ENCODE measurements at regions not wholly inside any gene's neighbourhood (a gene's known extent, or its start where the extent isn't known, plus 50 kb on each side); places are given as distances from the start of the nearest gene placed in this dataset.
"Not testable (repeated sequence)": the region's sequence is repeated elsewhere in the genome, so short reads cannot be mapped to it uniquely, and the experiment has no call there.

DNA sequence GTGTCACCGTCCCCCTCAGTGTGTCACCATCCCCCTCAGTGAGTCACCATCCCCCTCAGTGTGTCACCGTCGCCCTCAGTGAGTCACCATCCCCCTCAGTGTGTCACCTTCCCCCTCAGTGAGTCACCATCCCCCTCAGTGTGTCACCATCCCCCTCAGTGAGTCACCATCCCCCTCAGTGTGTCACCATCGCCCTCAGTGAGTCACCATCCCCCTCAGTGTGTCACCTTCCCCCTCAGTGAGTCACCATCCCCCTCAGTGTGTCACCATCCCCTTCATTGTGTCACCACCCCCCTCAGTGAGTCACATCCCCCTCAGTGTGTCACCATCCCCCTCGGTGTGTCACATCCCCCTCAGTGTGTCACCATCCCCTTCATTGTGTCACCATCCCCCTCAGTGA lies 486.1 kb upstream of the SALL3 start:
- DNase-seq = peak; percentile 3

DNA sequence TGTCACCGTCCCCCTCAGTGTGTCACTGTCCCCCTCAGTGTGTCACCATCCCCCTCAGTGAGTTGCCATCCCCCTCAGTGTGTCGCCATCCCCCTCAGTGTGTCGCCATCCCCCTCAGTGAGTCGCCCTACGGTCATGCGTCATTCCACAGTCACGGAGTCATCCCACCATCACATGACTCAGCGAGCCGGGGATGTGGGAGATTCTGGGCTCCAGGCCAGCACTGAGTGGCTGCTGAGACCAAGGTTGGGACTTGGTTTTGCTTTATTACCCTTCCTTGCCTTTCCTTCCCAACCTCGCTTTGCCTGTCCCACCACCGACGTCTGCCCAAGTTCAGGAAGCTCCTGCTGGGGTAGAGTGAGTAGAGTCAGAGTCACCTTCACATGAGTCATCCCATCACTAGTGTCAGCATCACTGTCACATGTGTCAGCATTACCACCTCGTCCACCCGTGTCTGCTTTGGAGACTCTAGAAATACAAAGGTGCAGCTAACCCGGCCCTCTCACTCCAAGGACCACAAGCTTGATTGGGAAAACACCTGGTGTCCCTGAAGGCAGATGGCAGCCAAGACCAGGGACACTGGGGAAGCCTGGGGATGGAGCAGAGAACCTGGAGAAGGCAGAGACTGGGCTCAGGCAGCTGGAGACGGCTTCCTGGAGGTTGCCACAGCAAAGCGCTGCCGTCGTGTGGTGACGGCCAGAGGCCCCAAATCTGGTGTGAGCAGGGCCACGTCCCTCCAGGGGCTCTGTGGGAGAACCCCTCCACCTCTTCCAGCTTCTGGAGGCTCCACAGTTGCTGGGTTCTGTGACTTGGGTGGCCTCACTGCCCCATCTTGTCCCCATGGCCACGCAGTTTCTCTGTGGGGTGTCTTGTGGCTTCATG lies 485.2 kb upstream of the SALL3 start:
- DNase-seq = no peak

DNA sequence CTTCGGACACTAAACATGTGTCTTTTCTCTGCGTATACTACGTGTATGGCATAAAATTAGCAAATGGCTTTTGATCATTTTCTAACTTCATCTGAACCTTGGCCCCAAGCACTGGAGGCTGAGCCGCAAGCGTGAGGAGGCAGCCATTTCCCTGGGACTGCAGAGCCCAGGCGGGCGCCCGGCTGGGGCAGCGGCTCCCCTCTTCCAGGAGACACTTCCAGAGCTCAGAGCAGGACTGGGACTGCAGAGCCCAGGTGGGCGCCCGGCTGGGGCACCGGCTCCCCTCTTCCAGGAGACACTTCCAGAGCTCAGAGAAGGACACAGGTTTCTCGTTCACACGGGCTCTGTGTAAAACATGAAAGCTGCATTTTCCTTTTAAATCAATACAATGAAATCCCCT lies 484.1 kb upstream of the SALL3 start:
- no peak for DNase-seq

DNA sequence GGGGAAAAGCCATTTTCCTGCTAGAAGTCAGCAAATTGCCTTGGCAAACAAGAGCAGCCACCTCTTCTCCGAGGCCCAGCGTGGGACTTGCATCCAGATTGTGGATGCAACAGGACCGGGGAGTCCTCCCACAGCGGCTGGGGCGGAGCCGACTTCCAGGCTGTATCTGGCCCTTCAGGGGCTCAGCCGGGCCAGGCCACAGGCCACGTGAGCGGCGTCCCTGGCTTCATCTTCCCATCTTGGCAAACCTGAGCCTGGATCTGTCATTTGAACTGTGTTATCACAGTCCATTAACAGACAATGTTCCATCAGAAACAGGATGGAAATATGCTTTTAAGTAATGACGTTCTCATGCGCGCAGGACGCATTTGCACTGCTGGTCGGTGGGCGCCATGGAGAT lies 483.5 kb upstream of the SALL3 start:
- no peak for DNase-seq

DNA sequence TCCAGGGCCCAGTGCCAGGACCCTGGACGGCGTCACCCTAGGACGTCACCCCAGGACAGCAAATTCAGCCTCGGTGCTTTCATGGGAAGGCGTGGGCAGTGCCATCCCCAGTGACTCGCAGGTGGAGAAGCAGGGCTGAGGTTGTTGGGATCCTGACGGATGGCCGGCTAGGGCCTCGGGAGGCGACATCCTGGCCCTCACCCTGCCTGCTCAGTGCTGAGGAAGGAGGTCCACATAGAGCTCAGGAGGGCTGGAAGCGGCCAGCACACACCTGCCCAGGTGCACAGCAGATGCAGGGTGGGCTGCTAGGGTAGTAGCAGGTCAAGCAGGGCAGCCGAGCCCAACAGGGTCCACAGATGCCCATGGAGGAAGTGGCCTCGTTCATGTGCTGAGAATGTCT lies 482.0 kb upstream of the SALL3 start:
- no peak for DNase-seq

DNA sequence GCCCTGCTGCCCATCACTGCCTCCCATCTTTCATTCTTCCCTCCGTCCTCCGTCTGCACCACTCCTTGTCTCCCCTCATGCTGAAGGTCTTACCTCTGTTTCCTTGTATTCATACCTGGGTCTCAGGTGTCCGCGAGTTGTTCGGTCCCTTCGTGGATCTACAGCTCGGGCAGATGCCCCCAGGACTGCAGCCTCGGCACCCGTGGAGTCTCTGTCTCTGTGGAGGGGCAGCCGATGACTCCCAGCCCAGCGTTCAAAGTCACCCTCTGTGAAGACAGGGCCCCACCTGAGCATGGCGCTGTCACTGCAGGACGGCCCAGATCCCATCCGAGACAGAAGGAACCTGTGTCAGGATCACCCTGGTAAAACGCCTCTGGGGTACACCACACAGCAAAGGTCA lies 480.0 kb upstream of the SALL3 start:
- DNase-seq = no peak

DNA sequence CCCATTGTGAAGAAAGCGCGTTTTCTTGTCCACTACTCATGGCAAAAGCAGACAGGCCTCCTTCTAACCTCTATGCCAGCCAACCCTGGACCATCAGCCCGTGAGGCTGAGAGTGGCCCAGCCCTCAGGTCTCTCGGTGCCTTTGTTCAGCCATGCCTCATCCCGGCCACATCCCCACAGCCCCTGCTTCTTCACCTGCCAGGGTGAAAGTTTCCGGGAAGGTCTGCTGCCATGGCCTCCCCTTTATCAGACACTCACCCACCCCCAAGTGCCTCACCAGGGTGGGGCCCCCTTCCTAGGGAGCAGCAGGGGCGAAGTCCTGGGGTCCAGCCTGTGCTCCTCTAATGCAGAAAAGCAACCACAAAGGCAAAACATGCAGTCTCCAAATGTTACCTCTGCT lies 478.4 kb upstream of the SALL3 start:
- no peak for DNase-seq

DNA sequence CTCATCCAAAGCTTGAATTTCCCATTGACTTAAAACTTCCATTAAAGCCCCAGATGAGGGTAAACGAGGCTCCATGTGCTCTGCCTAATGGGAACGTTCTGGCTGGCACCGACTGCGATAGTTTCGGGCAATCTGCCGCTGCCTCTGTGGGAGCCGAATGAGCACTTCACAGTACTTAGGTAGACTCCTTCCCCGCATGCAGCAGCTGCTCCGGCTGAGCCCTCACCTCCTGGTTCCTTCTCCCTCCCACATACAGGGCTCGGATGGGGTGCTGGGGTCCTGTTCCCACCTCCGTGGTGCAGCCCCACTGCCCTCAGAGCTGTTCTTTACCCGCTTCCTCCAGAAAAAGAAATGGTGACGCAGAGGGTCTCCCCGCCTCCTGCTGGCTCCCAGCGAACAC lies 476.5 kb upstream of the SALL3 start:
- no peak for DNase-seq

DNA sequence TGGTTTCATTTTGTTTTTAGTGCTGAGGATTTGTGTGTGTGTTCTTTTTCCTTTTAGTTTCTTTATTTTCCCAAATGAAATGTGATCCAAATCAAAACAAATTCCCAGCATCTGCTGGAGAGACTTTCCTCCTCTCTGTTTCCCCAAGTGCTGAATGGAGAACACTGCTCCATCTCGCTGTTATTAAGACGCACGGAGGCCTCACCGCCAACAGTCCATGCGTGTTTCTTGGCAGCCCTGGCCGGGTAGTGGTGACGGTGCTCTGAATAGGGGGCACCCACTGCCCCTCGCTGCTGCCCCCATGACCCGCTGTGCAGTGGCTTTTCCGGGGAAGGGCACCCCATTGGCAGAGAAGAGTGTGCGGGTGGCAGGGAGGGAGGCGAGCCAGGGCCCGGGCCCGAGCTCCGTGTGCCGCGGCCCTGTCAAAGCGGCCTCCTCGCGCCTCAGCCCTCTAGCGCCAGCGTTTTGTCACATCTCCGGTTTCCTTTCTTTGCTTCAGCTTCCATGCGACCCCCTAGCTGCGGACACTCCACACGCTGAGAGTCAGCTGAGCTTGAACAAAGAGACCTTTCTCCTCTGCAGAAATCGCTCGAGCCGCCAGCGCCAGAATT lies 473.7 kb upstream of the SALL3 start:
- DNase-seq = no peak

DNA sequence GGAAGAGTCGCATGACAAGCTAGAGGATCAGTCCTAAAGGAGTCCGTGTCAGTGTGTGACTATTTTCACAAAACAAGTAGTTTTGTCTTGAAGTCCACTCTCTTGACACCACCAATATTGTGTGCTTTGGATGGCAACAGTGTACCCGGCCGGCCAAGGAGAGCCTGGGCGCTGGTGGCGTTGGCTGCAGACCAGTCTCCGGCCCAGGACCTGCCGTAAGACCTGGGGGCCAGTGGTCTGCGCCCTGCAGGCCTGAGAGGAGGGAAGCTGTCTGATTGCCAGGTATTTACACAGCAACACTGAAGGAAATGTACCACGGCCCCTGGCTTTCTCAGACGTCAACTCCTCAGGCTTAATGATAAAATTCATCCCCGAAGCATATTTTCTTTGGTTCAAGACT lies 472.4 kb upstream of the SALL3 start:
- no peak for DNase-seq

DNA sequence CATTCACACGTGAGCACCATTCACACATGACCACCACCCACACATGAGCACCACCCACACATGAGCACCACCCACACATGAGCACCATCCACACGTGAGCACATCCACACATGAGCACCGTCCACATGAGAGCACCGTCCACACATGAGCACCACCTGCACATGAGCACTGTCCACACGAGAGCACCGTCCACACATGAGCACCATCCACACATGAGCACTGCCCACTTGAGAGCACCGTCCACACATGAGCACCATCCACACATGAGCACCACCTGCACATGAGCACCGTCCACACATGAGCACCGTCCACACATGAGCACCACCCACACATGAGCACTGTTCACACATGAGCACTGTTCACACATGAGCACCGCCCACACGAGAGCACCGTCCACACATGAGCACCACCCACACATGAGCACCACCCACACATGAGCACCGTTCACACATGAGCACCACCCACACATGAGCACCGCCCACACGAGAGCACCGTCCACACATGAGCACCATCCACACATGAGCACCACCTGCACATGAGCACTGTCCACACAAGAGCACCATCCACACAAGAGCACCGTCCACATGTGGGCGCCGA lies 471.3 kb upstream of the SALL3 start:
- not testable (repeated sequence) for DNase-seq

DNA sequence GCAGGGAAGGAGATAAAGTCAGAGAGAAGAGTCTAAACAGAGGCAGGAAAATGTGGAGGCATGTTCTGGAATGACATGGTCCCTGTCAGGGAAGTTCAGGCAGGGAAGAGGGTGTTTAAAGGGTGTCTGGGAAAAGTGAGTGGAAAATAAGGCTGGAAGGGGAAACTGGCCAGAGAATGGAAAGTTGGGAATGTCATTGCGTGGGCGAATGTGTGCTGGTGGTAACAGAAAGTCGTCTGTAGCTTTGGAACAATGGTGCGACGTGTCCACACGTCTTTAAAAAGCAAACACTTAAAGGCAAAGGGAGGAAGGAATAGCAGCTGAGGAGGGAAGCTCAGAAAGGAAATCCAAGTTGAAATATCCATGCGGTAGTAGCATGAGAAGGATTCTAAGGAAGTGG lies 469.5 kb upstream of the SALL3 start:
- no peak for DNase-seq

DNA sequence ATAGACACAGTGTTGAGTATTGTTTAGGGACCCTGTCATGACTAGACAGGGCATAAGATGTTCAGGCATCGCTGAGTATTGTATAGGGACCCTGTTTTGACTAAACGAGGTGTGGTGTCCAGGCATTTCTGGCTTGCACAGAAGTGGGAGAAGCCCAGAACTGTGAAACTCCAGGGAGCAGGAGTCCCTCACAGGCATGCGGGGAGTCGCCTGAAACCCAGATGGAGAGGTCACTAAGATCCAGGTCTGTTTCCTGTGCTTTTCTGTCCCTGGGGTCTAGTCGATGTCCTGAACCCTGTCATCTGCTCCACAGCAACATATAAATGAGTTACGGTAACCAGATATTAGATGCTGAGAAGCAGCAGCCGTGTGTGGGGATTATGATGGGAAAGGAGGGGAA lies 469.0 kb upstream of the SALL3 start:
- DNase-seq = no peak

DNA sequence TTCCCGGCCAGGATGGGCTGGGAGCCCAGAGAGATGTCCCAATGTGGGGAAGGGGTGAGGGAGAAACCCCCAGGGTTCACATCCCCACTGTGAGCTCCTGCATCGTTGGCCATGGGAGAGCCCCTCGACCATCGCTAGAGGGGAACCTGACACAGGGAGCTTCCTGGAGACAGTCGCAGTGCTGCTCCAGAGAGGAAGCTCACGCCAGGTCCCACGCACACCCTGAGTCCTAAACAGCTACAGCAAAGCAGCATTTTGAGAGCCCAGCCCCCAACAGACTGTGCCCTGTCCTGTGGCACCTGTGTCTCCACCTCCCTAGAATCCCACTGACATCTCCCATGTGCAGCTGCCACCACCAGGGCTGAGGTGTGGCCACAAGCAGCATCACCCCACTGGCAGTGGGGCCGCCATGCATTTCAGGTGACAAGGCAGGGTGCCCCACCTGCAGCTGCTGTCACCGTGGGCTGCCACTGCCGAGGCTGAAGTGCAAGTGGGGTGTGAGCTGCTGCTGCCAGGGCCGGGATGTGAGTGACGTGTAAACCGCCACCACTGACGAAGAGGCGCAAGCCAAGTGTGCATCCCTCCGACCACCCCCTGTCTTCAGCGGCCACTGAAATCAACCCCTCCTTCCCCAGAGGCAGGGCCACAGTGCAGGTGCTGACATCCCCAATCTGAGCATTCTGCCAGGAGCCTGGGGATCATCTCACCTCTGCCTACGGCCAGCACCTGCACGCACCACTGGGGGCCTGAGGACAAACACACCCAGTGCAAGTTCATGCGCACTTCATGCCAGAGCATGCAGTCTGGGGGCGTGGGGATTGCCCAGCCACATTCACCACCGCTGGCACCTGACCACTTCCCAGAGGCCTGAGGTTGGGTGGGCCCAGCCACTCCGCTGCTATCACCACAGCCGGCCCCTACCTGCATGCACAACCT lies 467.7 kb upstream of the SALL3 start:
- no peak for DNase-seq

DNA sequence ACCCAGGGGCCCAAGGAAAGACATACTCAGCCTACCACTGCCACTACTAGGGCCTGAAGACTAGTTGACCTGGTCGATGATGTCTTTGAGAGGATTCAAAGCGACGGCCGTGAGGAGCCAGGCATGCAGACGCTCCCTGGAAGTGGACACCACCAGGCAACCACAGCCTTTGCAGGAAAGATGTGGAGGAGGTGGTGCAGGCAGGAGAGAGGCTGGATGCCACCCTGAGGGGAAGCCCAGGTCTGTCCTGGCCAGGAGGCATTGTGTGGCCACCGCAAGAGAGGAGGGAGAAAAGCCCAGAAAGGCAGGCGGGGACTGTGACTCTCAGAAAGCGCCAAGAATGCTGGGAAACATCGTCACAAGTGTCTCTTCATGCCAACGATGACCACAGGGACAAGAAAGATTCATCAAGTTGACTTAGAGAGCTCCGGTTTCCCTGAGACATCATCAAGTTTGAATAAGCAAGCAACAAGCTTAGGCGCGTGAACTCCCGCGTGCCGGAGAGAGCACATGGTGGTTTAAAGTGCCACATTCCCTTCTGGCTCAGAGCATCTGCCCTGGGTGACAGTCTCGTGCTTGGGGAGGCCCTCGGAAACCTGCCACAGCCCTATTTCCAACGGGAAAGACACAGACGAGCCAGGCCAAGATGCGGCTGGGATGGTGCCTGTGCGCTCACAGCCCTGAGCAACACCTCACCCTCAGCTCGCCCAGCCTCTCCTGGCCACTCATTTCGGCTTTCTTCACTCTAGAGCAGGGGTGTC lies 464.5 kb upstream of the SALL3 start:
- no peak for DNase-seq

DNA sequence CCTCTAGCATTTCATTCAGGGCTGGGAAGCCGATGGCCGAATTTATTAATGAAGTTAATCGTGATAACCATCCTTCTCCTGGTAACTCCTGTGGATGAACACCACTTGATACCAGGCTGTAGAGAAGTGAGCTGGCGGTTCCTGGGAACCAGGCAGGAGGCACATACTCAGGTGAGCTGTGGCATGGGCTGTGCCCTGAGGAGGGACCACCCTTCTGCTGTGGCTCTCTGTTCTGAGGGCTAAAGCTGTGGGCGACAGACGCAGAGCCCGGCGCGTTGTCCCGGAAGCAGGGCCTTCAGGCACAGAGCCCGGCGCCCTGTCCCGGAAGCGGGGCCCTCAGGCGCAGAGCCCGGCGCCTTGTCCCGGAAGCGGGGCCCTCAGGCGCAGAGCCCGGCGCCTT lies 462.3 kb upstream of the SALL3 start:
- DNase-seq = no peak

DNA sequence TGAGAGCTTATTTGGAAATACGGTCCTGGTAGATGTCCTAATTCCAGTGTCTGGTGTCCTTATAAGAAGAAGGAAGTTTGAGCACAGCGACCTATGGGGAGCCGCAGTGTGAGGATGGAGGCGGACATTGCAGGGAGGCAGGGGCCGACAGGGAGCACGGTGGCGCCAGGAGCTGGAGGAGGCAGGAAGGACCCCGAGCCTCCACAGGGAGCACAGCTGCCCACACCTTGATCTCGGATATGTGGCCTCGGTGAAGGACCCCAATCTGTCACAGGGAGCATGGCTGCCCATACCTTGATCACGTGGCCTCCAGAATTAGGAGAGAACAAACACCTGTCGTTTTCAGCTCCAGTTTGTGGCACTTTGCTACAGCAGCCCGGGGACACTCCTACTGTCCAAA lies 461.6 kb upstream of the SALL3 start:
- no peak for DNase-seq

DNA sequence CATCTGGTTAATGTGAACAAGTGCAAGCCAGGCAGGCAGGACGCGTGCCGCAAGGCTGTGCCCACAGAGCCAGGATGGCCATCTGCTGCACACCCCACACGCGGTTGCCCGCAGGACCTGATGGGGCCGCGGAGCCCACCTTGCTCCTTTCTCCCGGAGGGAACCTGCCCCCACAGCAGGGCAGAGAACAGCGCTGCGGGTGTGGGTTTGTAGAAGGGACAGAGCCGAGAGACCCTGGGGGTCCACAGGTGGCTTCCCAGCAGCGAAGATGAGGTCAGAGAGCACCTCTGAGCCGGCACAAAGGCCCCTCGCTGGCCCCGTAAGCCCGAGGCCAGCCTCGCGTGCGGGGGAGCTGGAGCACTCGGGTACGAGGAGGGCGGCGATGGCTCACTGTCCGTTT lies 460.8 kb upstream of the SALL3 start:
- no peak for DNase-seq

DNA sequence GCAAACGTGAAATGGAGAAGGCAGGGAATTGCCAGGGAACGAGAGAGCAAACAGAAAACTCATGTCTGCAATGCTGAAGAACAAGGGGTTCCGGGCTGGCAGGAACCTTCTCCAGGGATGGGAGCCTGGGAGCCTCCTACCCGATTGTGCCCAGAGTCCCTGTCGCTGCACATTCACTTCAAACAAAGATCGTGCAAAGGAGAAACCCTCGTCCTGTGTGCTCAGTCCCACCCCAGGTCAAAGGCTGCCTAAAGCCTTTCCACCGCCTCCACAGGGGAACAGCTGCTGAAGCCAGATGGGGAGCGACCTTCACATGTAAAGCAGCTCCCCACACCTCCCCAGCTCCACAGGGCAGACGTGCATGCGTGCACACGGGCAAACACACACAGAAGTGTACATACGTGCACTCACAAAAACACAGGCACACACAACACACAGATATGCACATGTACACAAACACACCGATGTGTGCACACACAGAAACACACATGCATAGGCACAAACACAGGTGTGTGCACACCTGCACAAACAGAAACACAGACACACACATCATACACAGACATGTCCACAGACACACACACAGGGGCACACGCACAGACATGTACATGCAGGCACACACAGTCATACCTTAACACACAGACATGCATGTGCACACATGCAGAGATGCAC lies 460.1 kb upstream of the SALL3 start:
- no peak for DNase-seq

DNA sequence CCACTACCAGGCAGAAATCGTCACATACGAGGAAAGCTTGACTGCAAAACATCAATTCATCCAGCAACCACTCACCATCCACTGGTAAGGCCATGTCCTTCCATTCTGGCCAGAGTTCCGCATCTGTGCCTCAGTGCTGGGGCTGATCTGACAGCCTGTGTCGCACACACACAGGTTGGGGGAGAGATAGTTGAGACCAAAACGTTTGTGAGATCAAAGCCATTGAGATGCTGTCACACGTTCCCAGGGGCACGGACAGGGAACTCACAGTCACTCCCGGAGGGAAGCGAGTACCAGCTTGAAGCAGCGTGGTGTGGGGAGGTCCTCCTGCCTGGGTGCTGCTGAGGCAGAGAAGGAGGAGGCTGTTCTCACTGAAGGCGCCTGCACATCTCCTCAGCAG lies 458.5 kb upstream of the SALL3 start:
- DNase-seq = no peak

DNA sequence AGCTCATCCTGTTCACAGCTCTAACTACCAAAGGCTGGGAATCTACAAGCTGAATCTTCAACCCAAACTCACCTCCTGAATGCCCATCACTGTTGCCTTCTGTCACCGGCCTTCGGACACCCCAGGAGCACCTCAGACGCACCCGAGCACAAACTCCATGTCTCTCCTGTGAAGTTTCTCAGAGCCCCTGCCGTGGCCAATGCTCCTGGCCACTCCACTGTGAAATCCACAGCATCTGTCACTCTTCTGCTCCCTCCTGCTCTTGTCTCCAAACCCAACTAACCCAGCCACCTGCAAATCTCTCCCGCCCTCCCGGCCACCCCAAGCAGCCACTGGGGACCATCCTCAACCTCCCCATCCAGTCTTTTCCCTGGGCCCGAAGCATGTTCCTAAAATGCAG lies 457.9 kb upstream of the SALL3 start:
- DNase-seq = no peak

DNA sequence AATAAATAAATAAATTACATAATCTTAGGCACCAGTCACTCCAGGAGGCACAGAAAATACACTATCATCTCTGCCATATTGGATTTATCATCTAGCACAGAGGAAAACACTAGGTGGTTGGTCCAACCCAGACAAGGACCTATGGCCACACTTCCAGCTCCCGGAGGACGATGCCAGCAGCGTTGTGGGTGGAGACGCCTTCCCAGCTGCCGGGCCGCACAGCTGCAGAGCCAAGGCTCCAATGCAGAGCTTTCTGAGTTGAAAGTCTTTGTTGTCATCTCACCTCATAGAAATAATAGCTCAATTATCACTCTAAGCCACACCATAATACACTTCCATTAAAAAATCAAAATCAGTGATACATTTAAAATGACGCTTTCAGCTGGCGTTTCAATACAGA lies 457.1 kb upstream of the SALL3 start:
- DNase-seq = no peak
